OCI-LY1 (cell line): ENCODE measurements at regions not wholly inside any gene's neighbourhood (a gene's known extent, or its start where the extent isn't known, plus 50 kb on each side); places are given as distances from the start of the nearest gene placed in this dataset.

ENCODE experiments used
- H2AFZ ChIP-seq: fragments of 200-600 bp; sonication (generic), shearing (Covaris generic); 2 replicates; pipeline ENCODE4 v1.6.0; 2014; ENCODE audit warnings: antibody characterized with exemption, mild to moderate bottlenecking, low read length
- H3F3A ChIP-seq: fragments of 200-600 bp; sonication (generic), shearing (Covaris generic); 2 replicates; pipeline ENCODE4 v1.6.0; 2014; ENCODE audit warnings: mild to moderate bottlenecking, antibody characterized with exemption, low read length, moderate library complexity; ENCODE audit not compliant: insufficient read depth
- H3K27ac ChIP-seq: fragments of 200-600 bp; sonication (generic); 2 replicates; pipeline ENCODE4 v1.5.1; 2014; ENCODE audit warnings: low read length, mixed run types, mild to moderate bottlenecking, low read depth; ENCODE audit not compliant: poor library complexity, severe bottlenecking
- H3K27me3 ChIP-seq: fragments of 200-600 bp; sonication (generic); 2 replicates; pipeline ENCODE4 v1.6.0; 2014; ENCODE audit warnings: antibody characterized with exemption, mild to moderate bottlenecking, low read length, moderate library complexity; ENCODE audit not compliant: insufficient read depth
- H3K36me3 ChIP-seq: fragments of 200-600 bp; sonication (generic); 2 replicates; pipeline ENCODE4 v1.6.1; 2014; ENCODE audit warnings: mild to moderate bottlenecking, antibody characterized with exemption, low read length, moderate library complexity, mixed read lengths; ENCODE audit not compliant: insufficient read depth
- H3K4me1 ChIP-seq: fragments of 200-600 bp; sonication (generic); 2 replicates; pipeline ENCODE4 v1.5.1; 2014; ENCODE audit warnings: mild to moderate bottlenecking, low read length, moderate library complexity; ENCODE audit not compliant: insufficient read depth, severe bottlenecking
- H3K4me2 ChIP-seq: fragments of 200-600 bp; sonication (generic), shearing (Covaris generic); 2 replicates; pipeline ENCODE4 v1.6.1; 2014; ENCODE audit warnings: low read length
- H3K4me3 ChIP-seq: fragments of 200-600 bp; sonication (generic); 2 replicates; pipeline ENCODE4 v1.5.1; 2014; ENCODE audit warnings: low read length, low read depth, mild to moderate bottlenecking, mixed read lengths; ENCODE audit not compliant: poor library complexity, severe bottlenecking
- H3K79me2 ChIP-seq: fragments of 200-600 bp; shearing (Covaris generic); 2 replicates; pipeline ENCODE4 v1.6.1; 2016; ENCODE audit warnings: mixed run types, low read length, mixed read lengths; ENCODE audit not compliant: insufficient read depth
- H3K9ac ChIP-seq: fragments of 200-600 bp; sonication (generic), shearing (Covaris generic); 2 replicates; pipeline ENCODE4 v1.6.1; 2014; ENCODE audit warnings: mild to moderate bottlenecking, low read length, mixed read lengths
- H3K9me2 ChIP-seq: fragments of 200-600 bp; sonication (generic), shearing (Covaris generic); 2 replicates; pipeline ENCODE4 v1.6.1; 2014; ENCODE audit warnings: low read depth, mild to moderate bottlenecking, low read length, mixed read lengths
- H3K9me3 ChIP-seq: fragments of 200-600 bp; shearing (Covaris generic); 2 replicates; pipeline ENCODE4 v1.6.1; 2014; ENCODE audit warnings: low read length, mixed read lengths
- H4K20me1 ChIP-seq: fragments of 200-600 bp; sonication (generic), shearing (Covaris generic); 2 replicates; pipeline ENCODE4 v1.6.0; 2016; ENCODE audit warnings: mild to moderate bottlenecking, low read length; ENCODE audit not compliant: insufficient read depth
- CTCF ChIP-seq: fragments of 200-600 bp; sonication (generic), shearing (Covaris generic); IDR thresholded peaks from 2 replicates; pipeline ENCODE4 v1.5.1; 2017; ENCODE audit warnings: mild to moderate bottlenecking, antibody characterized with exemption, low read length, moderate library complexity, mixed read lengths
- EZH2 ChIP-seq: fragments of 200-600 bp; sonication (generic), shearing (Covaris generic); IDR thresholded peaks from 2 replicates; pipeline ENCODE4 v1.8.0; 2017; ENCODE audit warnings: borderline replicate concordance, mixed run types, mild to moderate bottlenecking, antibody characterized with exemption, low read length, moderate library complexity, mixed read lengths

DNA sequence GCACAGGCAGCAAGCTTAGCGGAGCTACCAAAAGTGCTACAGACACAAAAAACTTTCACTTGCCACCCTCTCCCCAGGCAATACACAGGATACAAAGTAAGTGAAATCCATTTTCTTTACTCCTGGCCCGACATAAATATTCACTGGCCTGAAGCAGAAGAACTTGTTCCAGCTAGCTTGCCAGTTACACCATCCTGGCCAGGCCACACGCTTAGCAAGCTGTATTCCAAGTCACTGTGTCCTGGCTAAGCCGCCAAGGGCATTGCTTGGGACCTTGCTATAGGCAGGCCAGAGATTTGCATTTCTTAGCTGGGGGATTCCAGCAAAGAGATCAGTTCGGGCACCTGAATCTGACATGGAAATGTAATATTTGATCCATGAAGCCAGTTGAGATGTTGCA is 71.0 kb upstream of the SLC1A3 start:
- no peaks in the 10 kb centered on the region for H3K9me3 ChIP-seq
- H3K27ac ChIP-seq: no peak overlapping the region
- no peaks in the 10 kb centered on the region for H3K9me2 ChIP-seq
- H3K9ac ChIP-seq: no peak overlapping the region
- H3K79me2 ChIP-seq: no peaks in the 10 kb centered on the region
- H4K20me1 ChIP-seq: no peaks in the 10 kb centered on the region
- no peak overlapping the region for H2AFZ ChIP-seq
- H3K4me2 ChIP-seq: no peak overlapping the region
- no peaks in the 10 kb centered on the region for H3K4me1 ChIP-seq
- no peak for TF ChIP-seq CTCF
- no peak for TF ChIP-seq EZH2
- no peak overlapping the region for H3K4me3 ChIP-seq
- no peaks in the 10 kb centered on the region for H3K27me3 ChIP-seq
- no peaks in the 10 kb centered on the region for H3K36me3 ChIP-seq
- no peaks in the 10 kb centered on the region for H3F3A ChIP-seq

- no peak overlapping the region for H3K4me3 ChIP-seq
- no peaks in the 10 kb centered on the region for H3K79me2 ChIP-seq
Observed at GRCh38 chr5:36535859-36536615, 70.4 kb upstream of the SLC1A3 start.

GRCh38 chr5:36536616-36537005 is 69.8 kb upstream of the SLC1A3 start:
- H2AFZ ChIP-seq: no peak overlapping the region
- TF ChIP-seq EZH2: no peak
- no peak for TF ChIP-seq CTCF
- H3K9me2 ChIP-seq: no peaks in the 10 kb centered on the region
- H3K4me3 ChIP-seq: no peak overlapping the region
- H3F3A ChIP-seq: no peaks in the 10 kb centered on the region
- no peaks in the 10 kb centered on the region for H3K9me3 ChIP-seq
- H3K27ac ChIP-seq: no peak overlapping the region
- no peaks in the 10 kb centered on the region for H4K20me1 ChIP-seq
- no peaks in the 10 kb centered on the region for H3K79me2 ChIP-seq
- H3K36me3 ChIP-seq: no peaks in the 10 kb centered on the region
- H3K27me3 ChIP-seq: no peaks in the 10 kb centered on the region
- no peak overlapping the region for H3K4me2 ChIP-seq
- H3K4me1 ChIP-seq: no peaks in the 10 kb centered on the region
- no peak overlapping the region for H3K9ac ChIP-seq

More at GRCh38 chr5:36535859-36536615, 70.4 kb upstream of the SLC1A3 start:
- H3K4me1 ChIP-seq: no peaks in the 10 kb centered on the region
- no peak for TF ChIP-seq EZH2
- TF ChIP-seq CTCF: no peak
- no peaks in the 10 kb centered on the region for H4K20me1 ChIP-seq
- no peaks in the 10 kb centered on the region for H3K9me3 ChIP-seq
- no peaks in the 10 kb centered on the region for H3K36me3 ChIP-seq
- no peak overlapping the region for H2AFZ ChIP-seq
- no peaks in the 10 kb centered on the region for H3F3A ChIP-seq
- H3K9me2 ChIP-seq: no peaks in the 10 kb centered on the region
- H3K4me2 ChIP-seq: no peak overlapping the region
- H3K27ac ChIP-seq: no peak overlapping the region
- H3K9ac ChIP-seq: no peak overlapping the region
- no peaks in the 10 kb centered on the region for H3K27me3 ChIP-seq
